Esophagus muscularis mucosa (tissue), 4 donors: ENCODE measurements at regions not wholly inside any gene's neighbourhood (a gene's known extent, or its start where the extent isn't known, plus 50 kb on each side); places are given as distances from the start of the nearest gene placed in this dataset.

Experiments used
- DNase-seq: peaks from one replicate; pipeline ENCODE4 v3.0.0-alpha.2; 2017; ENCODE audit errors: extremely low spot score
- H3K27ac ChIP-seq, 4 donors: fragments of 200-600 bp; sonication (generic); replicated peaks in 1 of 4; 1 replicate in 3 of 4; 2 replicates in 1 of 4; pipeline ENCODE4 v1.5.1; 2016 to 2019; ENCODE audit warnings: mild to moderate bottlenecking in 1 of 4
- H3K27me3 ChIP-seq, 4 donors: fragments of 200-600 bp; sonication (generic); one replicate each; pipeline versions ENCODE4 v1.5.1 to v1.6.0; 2016 to 2019
- H3K36me3 ChIP-seq, 4 donors: fragments of 200-600 bp; sonication (generic); one replicate each; pipeline ENCODE4 v1.5.1; 2016 to 2019
- H3K4me1 ChIP-seq, 4 donors: fragments of 200-600 bp; sonication (generic); one replicate each; pipeline ENCODE4 v1.5.1; 2016 to 2019
- H3K4me3 ChIP-seq, 4 donors: fragments of 200-600 bp; sonication (generic); 1 replicate in 2 of 4; 2 replicates in 2 of 4; pipeline ENCODE4 v1.5.1; 2016 to 2019; ENCODE audit warnings: mild to moderate bottlenecking in 4 of 4, moderate library complexity in 1 of 4
- H3K9me3 ChIP-seq, 4 donors: fragments of 200-600 bp; sonication (generic); 1 replicate in 3 of 4; 2 replicates in 1 of 4; pipeline ENCODE4 v1.5.1; 2016 to 2019
- EP300 ChIP-seq: sonication (generic); formaldehyde crosslinking; IDR thresholded peaks from one replicate; pipeline ENCODE4 v1.6.1; 2017; ENCODE audit warnings: antibody characterized with exemption
- POLR2A ChIP-seq: fragments of 450-650 bp; IDR thresholded peaks from one replicate; pipeline ENCODE4 v1.6.1; 2017; ENCODE audit warnings: antibody characterized with exemption, moderate library complexity, mild to moderate bottlenecking, low read depth
- POLR2AphosphoS5 ChIP-seq, 2 donors: sonication (generic); formaldehyde crosslinking; IDR thresholded peaks; one replicate each; pipeline ENCODE4 v1.6.1; 2017; ENCODE audit warnings: antibody characterized with exemption in 2 of 2
- WGBS: methylation state at CpG from one replicate; pipeline ENCODE4 v1.1.5; 2018; 5-methylcytosine and 5-hydroxymethylcytosine counted together
- intact Hi-C: fragments of 100-400 bp; cut with DNase I; formaldehyde crosslinking; loops from one replicate; pipeline ENCODE4 v1.15.1; 2023
- TF ChIP-seq, protein P1 (sequence below), 3 experiments: fragments of 200-600 bp in 2 of 3; fragments of 450-650 bp in 1 of 3; sonication (generic) in 2 of 3; IDR thresholded peaks; one replicate each; pipeline ENCODE4 v1.5.1; 2017 to 2019; ENCODE audit warnings: antibody characterized with exemption in 3 of 3, mild to moderate bottlenecking in 2 of 3, moderate library complexity in 1 of 3

DNA sequence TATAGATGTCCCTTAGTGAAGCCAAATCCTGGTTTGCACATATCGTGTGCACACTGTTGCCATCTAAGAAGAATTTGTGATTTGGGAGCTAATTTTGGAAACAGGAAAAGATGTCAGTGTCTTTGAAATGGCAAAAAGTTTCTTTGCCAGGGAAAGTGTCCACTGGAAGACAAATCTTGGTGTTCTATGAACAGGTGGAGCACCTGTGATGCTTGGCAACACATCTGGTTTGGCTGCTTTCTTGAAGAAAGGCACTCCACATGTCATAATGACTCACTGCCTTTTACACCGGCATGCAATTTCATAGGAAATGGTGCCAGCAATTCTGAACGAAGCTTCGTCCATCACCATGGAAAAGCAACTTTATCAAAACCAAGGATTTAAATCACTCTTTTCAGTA, 1040.0 kb upstream of the MAP3K7 start:
- intact Hi-C loops, result no loop called here
- Histone ChIP-seq H3K27ac (no peak overlapping the region), H3K27me3 (no peaks in the 10 kb centered on the region), H3K4me3 (no peak overlapping the region), H3K9me3 (no peaks in the 10 kb centered on the region), H3K4me1 (no peaks in the 10 kb centered on the region), H3K36me3 (no peaks in the 10 kb centered on the region)
- WGBS, result 78% methylated on average over 4 of the region's 4 CpGs
- no peak for DNase-seq
- no peak for TF ChIP-seq POLR2A

DNA sequence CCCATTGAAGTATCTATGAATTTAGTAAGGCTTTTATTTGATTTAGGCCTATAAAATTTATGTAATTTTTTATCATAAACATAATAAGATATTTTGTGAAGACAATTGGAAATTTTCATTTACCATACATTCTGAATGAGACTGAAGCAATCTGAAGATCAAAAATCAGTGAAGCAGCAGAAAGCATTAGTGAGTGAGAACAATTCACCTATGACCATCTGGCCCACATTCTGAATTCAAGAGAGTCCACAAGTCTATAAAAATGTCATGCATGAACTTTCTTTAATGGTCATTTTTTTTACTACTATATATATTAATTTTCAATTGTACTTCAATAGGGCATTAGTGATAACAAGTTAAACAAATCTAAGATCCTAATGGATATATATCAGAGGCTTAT, 1026.6 kb upstream of the MAP3K7 start:
- DNase-seq, result no peak
- Histone ChIP-seq H3K27ac (no peak overlapping the region), H3K4me1 (no peaks in the 10 kb centered on the region), H3K4me3 (no peak overlapping the region), H3K36me3 (no peaks in the 10 kb centered on the region), H3K27me3 (no peaks in the 10 kb centered on the region), H3K9me3 (no peaks in the 10 kb centered on the region)
- TF ChIP-seq POLR2AphosphoS5 (IDR thresholded peaks at IDR 0.05) (no peak), EP300 (no peak), POLR2A (no peak)
- TF ChIP-seq, protein P1, sequence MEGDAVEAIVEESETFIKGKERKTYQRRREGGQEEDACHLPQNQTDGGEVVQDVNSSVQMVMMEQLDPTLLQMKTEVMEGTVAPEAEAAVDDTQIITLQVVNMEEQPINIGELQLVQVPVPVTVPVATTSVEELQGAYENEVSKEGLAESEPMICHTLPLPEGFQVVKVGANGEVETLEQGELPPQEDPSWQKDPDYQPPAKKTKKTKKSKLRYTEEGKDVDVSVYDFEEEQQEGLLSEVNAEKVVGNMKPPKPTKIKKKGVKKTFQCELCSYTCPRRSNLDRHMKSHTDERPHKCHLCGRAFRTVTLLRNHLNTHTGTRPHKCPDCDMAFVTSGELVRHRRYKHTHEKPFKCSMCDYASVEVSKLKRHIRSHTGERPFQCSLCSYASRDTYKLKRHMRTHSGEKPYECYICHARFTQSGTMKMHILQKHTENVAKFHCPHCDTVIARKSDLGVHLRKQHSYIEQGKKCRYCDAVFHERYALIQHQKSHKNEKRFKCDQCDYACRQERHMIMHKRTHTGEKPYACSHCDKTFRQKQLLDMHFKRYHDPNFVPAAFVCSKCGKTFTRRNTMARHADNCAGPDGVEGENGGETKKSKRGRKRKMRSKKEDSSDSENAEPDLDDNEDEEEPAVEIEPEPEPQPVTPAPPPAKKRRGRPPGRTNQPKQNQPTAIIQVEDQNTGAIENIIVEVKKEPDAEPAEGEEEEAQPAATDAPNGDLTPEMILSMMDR (IDR thresholded peaks at IDR 0.05), result no peak
- intact Hi-C loops, result no loop called here

DNA sequence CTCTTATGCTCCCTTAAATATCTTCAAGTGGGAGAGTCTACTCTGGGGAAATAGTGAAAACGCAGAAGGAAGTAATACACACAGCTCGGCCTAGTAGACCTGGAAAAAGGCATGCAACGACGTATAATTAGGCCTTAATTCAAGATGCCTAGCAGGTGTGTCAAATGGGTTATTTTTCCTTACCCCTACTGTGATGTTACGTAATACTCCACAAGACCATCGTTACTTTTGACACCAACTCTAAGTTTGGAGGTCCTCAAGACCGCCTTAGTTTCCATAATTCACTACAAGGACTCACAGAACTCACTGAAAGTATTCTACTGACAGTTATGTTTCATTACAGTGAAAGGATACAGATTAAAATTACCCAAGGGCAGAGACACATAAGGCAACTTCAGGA, 1024.3 kb upstream of the MAP3K7 start:
- Histone ChIP-seq H3K27me3 (no peaks in the 10 kb centered on the region), H3K27ac (no peak overlapping the region), H3K9me3 (no peaks in the 10 kb centered on the region), H3K4me1 (no peaks in the 10 kb centered on the region), H3K36me3 (no peaks in the 10 kb centered on the region), H3K4me3 (no peak overlapping the region)
- DNase-seq, result no peak
- WGBS, result 93% methylated on average over 7 of the region's 7 CpGs
- intact Hi-C loops, result no loop called here
- no peak for TF ChIP-seq POLR2AphosphoS5 (IDR thresholded peaks at IDR 0.05)
- no peak for TF ChIP-seq POLR2A
- TF ChIP-seq EP300, result no peak
- TF ChIP-seq, protein P1 (IDR thresholded peaks at IDR 0.05), result no peak

DNA sequence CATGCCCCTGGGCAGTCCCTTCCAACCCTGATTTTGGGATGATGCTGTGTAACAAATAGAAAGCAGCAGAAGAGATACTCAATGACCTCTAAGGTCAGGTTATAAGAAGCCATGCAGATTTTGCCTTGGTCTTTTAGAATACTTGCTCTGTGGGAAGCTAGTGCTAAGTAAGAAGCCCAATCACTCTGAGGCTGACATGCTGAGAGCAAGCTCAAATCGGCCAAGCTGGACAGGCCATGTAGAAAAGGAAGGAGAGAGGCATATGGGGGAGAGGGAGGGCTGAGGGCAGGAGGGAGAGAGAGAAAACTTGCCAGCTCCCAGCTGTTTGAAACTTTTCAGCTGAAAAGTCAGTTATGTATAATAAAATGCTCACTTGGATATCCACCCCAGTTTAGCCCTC, 1021.6 kb upstream of the MAP3K7 start:
- Histone ChIP-seq H3K36me3 (no peaks in the 10 kb centered on the region), H3K4me3 (no peak overlapping the region), H3K27ac (no peak overlapping the region), H3K9me3 (no peaks in the 10 kb centered on the region), H3K27me3 (no peaks in the 10 kb centered on the region), H3K4me1 (no peaks in the 10 kb centered on the region)
- WGBS, result 58% methylated on average over 1 of the region's 1 CpG
- DNase-seq, result no peak
- intact Hi-C loops, result no loop called here
- TF ChIP-seq POLR2A (no peak), POLR2AphosphoS5 (IDR thresholded peaks at IDR 0.05) (no peak), EP300 (no peak)
- TF ChIP-seq, protein P1 (IDR thresholded peaks at IDR 0.05), result no peak

DNA sequence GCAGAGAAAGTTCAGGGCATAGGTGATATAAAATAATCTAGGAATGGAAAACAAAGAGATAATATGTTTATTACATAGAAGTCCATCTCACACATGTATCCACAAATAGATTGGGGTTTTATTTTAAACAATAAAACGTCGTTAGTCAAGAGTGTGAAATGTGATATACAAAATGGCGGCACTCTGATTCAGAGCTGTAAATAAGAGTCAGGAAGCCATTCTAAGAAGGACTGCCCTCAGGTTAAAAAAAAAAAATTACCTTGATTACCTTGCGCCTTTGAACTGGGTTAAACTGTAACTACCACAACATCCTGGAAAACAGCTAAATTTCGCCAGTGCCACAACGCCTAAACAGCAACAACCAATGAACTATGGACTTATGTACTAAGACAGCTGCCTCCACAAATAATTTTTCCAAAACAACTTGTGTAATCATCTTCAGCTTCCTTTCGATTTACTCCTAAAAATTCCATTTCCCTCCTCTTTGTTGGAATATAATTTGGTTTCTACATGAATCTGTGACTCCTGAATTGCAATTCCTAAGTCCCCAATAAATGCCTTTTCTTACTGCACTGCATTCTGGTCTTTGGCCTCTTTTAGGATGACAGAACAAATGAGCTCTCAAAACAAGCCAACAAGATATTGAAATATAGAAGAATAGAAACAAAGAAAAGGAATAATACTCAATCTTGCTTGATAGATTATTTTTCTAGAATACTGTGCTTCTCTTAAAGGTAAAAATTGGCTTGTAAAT, 1019.5 kb upstream of the MAP3K7 start:
- no peak for DNase-seq
- TF ChIP-seq EP300 (no peak), POLR2A (no peak), POLR2AphosphoS5 (IDR thresholded peaks at IDR 0.05) (no peak)
- TF ChIP-seq, protein P1 (IDR thresholded peaks at IDR 0.05), result no peak
- WGBS, result 83% methylated on average over 7 of the region's 7 CpGs

More for the DNA sequence above, 1019.5 kb upstream of the MAP3K7 start:
- Histone ChIP-seq H3K4me3 (no peak overlapping the region), H3K27ac (no peak overlapping the region), H3K27me3 (no peaks in the 10 kb centered on the region), H3K4me1 (no peaks in the 10 kb centered on the region), H3K9me3 (no peaks in the 10 kb centered on the region), H3K36me3 (no peaks in the 10 kb centered on the region)
- intact Hi-C loops, result no loop called here
